HG02610 (cell line): ENCODE measurements at regions not wholly inside any gene's neighbourhood (a gene's known extent, or its start where the extent isn't known, plus 50 kb on each side); places are given as distances from the start of the nearest gene placed in this dataset.
"Not testable (repeated sequence)": the region's sequence is repeated elsewhere in the genome, so short reads cannot be mapped to it uniquely, and the experiment has no call there.

ENCODE experiments used
- ATAC-seq: cut with Tn5 transposase; IDR thresholded peaks from one replicate; pipeline ENCODE4 v1.9.1; 2021; ENCODE audit warnings: mild to moderate bottlenecking, moderate library complexity; ENCODE audit not compliant: unreplicated experiment

DNA sequence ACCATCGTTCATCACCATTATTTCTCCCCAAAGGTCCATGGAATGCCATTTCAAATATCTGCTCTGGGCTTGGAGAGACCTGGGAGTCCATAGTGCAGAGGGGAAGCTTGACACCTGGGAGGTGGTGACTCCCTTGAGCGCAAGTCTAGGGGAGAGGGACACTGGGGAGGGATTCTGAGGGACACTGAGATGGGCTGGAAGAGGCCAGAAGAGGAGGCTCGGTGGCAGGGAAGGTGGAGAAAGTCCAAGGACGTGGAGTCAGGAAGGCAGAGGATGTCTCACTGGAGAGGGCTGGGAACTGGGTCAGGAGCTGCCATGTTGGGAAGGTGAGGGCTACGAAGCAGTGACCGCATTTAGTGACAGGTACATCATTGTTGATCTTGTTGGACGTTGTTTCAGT lies 160.3 kb upstream of the MVB12B start:
- ATAC-seq: no peak

DNA sequence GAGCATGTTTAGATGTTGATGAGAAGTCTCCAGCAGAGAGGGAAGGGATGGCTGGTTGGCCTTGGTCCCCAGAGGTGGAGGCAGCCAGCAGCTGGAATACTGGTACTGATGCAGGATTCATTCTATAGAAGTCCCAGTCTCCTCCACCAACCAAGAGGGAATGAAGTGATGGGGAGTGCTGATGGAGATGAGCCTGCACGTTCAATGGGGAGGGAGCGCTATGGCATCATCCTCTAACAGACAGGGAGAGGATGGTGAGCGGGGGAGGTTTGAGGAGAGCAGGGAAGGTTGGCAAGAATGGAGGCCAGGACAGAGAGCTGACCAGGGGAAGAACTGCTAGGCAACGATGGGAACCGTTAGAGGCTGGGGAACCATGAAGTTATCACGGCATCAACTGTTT lies 159.8 kb upstream of the MVB12B start:
- ATAC-seq: no peak

DNA sequence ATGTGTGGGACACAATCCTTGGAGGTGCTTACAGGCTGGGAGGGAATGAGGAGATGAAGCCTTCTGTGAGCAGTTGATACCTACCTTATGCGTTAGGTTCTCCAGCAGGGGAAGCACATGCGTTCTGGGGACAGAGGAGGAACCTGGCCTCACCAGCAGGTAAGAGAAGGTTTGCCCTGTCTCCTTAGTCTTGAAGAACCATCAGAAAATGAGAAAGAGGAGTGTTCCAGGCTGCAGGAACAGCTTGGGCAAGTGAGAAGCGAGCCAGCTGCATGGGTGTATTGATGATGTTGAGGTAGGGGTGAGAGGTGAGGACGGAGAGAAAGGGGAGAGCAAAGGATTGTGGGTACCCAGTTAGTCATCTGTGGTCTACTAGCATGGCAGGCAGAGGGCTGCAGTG lies 156.9 kb upstream of the MVB12B start:
- ATAC-seq: no peak

DNA sequence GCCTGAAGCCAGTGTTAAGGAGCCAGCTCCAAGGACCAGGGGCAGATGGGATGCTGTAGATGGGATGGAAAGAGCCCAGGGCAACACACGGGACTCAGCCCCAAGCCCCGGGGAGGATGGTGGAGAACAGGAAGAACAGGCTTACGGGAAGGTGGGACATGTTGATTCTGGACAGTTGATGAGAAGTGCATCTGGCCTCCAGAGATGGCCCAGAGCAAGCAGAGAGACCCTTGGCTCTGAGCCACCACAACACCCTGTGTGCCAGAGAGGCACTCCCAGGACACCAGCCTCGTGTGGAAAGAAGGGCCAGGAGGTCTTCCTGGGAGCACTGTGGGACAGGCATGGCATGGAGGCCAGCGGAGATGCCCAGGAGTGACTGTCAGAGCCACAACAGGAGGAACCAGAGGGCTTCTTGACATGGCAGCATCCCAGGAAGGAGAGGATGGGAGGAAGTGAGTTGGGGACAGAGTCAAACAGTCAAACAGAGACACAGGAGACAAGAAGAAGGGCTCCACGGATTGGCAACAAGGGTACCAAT lies 156.3 kb upstream of the MVB12B start:
- ATAC-seq: no peak

DNA sequence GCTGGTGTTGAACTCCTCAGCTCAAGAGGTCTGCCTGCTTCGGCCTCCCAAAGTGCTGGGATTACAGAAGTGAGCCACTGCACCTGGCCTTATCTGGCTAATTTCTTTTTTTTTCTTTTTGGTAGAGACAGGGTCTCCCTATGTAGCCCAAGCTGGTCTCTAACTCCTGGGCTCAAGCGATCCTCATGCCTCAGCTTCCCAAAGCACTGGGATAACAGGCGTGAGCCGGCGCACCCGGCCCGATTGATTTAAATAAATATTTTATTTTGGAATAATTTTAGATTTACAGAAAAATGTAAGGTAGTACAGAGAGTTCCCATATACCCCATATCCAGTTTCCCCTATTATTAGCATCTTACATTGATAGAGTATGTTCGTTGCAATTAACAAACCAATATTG lies 155.0 kb upstream of the MVB12B start:
- ATAC-seq: no peak

DNA sequence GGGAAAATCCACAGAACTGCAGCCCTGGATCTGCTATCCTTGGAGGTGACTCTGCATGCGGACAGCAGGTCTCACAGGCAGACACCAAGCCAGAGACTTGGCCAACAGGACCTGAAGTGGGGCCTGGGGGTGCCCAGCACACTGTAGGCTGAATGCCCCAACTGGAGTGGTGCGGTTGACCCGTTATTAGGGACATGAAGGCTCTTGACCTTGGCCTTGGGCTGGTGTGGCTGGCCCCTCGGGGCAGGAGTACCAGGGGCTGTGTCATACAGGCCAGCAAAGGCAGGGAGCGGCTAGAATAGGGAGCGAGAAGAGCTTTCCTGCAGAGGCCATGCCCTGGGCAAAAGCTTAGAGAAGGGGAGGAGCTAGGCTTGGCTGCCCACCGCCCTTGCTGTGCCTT lies 153.2 kb upstream of the MVB12B start:
- no peak for ATAC-seq

DNA sequence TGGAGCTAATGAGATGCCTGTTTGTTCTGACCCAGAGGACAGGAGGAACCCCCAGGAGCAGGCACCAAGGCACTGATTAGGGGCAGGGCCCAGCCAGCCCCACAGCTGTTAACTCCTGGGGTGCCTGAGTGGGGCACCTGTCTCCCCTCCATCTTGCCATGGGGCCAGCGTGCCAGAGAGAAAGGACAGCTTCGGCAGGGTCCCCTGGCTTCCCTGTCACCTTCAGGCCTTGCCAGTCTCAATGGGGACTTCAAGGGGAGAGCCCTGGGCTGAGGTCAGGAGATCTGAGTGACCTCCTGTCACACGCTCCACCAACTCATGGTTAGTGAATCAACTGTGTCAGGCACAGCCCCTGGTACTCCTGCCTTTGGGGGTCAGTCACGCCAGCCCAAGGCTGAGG lies 152.7 kb upstream of the MVB12B start:
- no peak for ATAC-seq

DNA sequence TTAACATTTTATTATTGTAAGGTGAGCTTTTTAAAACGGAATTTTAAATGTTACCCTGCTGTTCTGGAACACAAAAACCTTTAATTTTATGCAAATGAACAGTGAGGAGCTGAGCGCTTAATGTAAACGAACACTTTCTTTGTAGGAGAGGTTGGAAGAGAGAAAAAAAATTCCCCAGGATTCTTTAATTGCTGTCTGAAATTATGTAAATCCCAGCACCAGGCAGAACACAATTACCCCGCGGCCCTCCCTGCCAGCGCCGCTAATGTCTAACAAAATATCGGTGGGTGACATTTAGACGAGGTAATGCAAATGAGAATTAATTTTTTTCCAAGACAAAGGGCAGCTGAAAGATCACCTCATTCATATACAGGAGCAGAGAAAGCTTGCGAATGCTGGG lies 143.4 kb upstream of the MVB12B start:
- no peak for ATAC-seq

DNA sequence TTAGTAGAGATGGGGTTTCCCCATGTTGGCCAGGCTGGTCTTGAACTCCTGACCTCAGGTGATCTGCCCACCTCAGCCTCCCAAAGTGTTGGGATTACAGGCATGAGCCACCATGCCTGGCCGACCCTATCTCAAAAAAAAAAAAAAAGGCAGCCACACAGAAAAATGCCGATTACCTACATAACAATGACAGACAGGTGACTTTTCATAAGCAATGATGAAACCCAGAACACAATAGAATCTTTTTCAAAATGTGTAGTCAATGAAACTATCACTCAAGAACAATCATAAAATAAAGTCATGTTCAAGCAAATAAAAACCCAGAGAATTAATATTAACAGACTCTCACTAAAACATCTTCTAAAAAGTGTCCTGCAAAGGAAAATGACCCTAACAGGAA lies 135.6 kb upstream of the MVB12B start:
- not testable (repeated sequence) for ATAC-seq

DNA sequence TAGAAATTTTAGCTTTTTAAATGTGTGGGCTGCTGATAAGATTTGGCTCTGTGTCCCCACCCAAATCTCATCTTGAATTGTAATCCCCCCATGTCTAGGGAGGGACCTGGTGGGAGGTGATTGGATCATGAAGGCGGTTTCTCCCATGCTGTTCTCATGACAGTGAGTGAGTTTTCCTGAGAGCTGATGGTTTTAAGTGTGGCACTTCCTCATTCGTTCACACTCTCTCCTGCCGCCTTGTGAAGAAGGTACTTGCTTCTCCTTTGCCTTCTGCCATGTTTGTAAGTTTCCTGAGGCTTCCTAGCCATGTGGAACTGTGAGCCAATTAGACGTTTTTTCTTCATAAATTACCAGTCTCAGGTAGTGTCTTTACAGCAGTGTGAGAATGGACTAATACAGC lies 127.8 kb upstream of the MVB12B start:
- ATAC-seq: no peak

DNA sequence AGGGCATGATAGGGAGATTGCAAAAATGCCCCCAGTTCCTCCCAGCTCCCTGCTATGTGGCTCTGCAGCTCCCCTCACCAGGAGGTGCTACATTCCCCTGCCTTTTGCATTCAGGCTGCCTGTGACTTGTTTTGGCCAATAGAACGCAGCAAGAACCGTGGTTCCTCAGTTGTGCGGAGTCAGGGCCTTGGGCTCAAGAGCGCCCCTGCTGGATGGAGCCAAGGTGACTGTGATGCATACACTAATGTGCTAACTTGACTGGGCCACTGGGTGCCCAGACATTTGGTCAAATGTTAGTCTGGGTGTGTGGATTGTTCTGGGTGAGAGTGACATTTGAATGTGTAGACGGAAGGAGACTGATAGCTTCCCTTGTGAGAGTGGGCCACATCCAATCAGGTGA lies 123.3 kb upstream of the MVB12B start:
- ATAC-seq: no peak

DNA sequence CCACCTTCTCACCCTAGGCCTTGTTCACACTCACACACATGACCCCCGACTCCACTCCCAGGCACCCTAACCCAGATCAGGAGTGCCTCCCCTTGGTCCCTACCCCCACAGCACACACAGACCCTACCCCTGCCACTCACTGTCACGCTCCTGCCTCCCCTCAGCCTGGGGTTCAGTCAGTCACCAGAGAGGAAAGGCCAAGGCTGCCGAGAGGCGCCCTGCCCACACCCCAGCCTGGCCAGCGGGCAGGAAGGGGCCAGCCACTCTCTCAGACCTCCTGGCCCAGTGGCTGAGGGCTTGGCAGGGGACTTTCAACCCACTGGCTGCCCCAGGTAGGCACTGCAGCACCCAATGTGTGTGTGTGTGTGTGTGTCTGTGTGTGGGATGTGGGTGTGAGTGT lies 122.4 kb upstream of the MVB12B start:
- no peak for ATAC-seq

DNA sequence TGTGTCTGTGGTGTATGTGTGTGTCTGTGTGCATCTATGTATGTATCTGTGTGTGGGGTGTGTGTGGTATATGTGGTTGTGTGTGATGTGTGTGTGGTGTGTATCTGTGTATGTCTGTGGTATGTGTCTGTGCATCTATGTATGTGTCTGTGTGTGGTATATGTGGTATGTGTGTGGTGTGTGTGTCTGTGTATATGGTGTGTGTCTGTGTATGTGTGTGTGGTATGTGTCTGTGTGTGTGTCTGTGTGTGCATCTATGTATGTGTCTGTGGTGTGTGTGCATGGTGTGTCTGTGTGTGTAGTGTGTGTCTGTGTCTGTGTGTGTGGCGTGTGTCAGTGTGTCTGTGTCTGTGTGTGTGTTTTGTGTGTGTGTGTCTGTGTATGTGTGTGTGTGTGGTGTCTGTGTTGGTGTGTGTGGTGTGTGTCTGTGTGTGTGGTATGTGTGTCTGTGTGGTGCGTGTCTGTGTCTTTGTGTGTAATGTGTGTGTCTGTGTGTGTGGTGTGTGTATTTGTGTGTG lies 121.9 kb upstream of the MVB12B start:
- no peak for ATAC-seq

DNA sequence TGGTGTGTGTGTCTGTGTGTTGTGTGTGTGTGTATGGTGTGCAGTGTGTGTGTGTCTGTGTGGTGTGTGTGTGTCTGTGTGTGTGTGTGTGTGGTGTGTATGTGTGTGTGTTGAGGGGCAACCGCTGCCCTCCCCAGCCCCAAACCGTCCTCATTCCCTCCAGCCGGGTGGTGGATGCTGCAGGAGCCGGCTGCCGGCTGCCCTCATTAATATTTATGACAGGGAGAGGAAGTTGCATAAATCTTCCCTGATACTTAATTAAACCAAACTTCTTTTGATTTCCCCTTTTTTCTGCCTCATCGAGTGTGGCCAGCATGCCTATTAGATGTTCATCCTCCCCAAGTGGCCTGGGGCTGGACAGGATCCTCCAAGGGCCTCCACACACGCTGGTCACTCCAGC lies 121.4 kb upstream of the MVB12B start:
- ATAC-seq: no peak

DNA sequence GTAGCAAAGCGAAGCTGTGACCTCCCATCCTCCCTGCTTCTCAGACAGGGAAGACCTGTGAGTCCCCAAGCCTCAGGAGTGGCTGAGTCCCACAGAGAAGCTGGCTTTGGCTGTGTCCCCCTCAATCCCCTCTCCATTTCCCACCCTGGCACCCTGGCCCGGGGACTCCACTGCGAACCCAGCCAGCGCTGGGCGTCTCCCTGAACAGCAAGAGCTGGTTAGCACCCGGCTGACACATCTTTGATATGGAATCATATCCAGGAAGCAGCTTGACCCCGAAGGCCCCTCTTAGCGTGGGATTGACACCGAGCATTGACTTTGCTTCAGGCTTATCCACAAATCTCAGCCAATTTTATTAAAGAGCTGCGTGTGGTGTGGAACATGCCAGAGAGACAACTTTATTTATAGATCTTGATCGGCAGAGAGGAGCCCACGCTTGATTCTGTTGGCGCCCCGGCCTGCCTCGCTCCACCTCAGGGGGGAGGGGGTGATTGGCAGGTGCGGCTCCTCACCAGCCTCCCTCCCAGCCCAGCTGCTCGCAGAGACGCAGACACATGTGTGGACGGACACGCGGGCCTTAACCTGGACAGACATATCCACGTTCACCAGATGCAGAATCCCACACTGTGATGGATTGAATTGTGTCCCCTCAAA lies 120.7 kb upstream of the MVB12B start:
- ATAC-seq: no peak

DNA sequence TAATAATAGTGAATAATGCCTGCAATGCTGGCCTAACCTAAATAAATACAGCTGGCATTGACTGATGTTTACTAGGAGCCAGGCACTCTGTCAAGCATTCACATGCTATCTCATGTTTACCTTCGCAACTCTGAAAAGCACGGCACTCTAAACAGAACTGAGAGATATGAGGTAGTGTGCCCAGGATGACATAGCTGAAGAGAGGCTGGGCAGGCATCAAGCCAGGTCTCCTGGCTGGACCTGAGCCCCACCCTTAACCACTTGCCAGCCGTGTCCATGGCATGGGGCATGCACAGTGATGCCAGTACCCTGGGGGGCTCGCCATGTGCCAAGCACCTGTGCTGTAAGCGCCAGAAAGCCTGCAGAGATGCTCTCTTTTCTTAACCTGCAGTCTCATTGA lies 119.4 kb upstream of the MVB12B start:
- ATAC-seq: no peak

DNA sequence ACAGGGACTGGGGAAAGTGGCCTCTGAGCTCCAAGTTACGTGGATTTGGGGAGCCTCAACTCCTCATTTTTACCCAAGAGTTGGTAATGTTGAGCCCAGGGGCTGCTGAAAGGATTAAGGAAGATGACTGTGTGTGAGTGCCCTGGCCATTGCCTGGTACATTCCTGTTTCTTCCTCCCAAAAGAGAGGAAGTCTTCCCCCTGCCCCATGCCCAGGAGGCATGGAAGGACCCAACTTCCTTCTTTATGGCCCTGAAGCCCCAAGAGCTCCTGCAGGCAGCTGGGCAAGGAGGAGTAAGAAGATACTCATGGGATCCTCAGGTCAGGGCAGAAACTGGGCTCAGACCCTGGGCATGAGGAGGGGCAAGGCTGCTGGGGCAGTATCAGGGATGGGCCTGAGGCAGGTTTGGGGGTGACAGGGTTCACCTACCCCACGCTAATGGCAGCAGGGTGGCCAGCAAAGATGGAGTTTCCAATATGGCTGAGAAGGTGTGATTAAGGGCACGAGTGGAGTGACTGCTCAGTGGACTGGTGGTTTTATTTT lies 118.3 kb upstream of the MVB12B start:
- ATAC-seq: no peak

DNA sequence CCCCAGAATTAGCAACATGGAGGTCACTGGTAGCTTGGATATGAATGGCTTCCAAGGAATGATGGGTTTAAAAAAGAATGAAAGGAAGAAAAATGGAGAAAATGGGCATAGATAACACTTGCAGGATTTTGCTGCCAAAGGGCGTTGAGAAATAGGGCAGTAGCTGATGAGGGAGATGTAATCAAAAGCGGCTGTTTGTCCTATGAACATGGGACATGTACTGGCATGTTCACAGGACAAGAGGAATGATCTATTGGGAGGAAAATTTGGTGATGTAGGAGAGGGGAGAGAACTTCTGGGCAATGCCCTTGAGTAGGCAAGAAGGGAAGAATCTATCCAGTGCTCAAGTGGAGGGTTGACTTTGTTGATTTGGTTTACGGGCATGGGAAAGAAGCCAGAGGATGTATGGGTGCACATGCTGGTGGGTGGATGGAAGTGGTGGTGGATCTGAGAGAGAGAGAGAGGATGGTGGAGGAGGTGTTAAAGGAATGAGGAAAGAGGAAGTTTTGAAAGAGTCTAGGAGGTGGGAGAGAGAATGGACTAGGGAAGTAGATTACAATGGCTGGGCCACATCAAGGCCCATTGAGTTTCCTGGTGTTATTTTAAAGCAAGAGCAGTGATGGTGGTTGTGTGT lies 115.1 kb upstream of the MVB12B start:
- ATAC-seq: no peak

DNA sequence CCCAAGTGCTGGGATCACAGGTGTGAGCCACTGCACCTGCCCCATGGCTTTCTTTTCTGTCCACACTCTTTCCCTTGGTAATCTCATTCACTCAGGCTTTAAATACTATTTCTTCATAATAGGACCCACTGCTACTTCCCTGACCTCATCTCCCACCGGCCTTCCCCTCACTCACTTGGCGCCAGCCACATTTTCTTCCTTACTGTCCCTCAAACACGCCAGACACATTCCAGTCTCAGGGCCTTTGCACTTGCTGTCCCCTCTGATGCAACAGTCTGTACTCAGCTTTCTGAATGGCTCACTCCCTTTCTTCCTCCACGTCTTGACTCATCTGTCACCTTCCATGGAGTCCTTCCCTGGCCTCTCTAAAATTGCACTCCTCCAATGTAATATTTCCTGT lies 111.1 kb upstream of the MVB12B start:
- ATAC-seq: no peak

DNA sequence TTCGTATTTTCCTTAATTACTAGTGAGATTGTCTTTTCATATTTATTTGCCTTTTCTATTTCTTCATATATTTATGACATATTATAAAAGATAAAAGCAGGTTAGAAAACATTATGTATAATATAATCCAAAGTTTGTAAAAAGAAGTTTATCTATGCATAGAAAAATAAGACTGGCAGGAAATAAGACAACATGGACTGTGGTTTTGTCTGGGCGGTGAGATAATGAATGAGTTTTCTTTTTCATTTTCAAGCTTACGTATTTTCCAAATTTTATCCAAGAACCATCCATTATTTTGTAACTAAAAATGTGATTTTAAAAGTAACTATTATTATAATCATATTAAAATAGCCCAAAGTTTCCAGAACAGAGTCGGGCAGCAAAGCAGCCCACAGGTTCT lies 109.8 kb upstream of the MVB12B start:
- no peak for ATAC-seq

DNA sequence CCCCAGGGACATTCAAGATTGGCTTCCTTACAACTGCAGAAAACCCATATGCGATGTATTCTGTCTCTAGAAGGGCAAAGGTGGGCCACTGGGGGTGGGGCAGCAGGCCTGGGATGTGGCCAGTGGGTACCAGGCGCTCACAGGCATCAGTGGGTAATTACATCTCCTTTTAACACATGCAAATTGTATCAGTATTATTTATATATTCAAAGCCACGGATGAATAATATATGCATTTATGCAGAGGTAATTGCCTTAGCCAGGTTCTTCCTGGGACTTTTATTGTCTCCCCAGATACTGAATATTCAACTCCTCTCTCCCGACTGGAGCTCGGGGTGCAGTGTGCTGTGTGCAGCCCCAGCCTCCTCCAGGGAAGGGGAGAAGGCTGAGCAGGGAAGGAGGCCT lies 109.4 kb upstream of the MVB12B start:
- ATAC-seq: no peak

DNA sequence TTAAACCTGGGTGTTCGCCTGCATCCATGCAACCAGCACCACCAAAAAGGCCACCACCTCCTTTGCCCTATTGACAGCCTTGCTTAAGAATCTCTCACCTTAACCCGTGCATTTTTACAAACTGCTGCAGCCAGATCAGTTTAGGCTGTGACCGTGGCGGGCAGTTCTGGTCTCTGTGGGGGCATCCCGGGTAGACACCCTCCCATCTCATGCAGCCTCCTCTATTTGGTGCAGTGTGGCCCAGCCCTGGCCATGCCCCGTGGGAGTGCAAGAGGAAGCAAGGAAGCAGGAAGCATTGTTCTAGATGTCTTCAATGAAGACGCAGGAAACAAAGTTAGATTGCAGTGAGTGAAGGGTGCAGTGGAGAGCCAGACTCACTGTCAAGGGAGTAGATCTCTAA lies 108.8 kb upstream of the MVB12B start:
- no peak for ATAC-seq
